ENCODE measurements at regions not wholly inside any gene's neighbourhood (a gene's known extent, or its start where the extent isn't known, plus 50 kb on each side); places are given as distances from the start of the nearest gene placed in this dataset.

DNA sequence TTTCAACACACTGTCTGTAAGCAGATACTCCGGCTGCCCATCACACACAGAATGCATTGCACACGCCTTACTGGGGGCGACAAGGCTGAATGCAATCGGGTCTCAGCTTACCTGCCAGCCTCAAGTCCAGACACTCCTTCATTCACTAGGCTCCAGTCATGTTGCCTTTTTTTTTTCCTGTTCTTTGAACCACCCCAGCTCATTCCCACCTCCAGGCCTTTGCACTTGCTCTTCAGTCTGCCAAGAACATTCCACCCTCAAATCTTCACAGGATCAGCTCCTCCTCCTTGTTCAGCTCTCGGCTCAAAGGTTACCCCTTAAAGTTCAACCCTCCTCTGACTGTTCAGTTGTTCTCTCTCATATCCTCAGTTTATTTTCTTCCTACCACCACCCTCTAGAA, 181.9 kb upstream of the ESRRG start:
- no peak overlapping the region for H3K9ac ChIP-seq (ENCODE audit: low read length in 5 of 5)
- H3K4me3 ChIP-seq (ENCODE audit: low read depth in 1 of 5, low read length in 5 of 5) = no peak overlapping the region
- peaks cover 0 to 4% (median 0%) of the 10 kb centered on the region in 5 donors for H3K4me1 ChIP-seq (ENCODE audit: control insufficient read depth in 5 of 5, insufficient read depth in 5 of 5, low read length in 5 of 5)
- no peak overlapping the region for H3K27ac ChIP-seq (ENCODE audit: low read depth, low read length)
- no peaks in the 10 kb centered on the region for H3K9me3 ChIP-seq (ENCODE audit: control insufficient read depth in 5 of 5, low read length in 5 of 5)
- H3K27me3 ChIP-seq (ENCODE audit: control insufficient read depth in 5 of 5, insufficient read depth in 4 of 5, low read length in 5 of 5) = no peaks in the 10 kb centered on the region
- H3K36me3 ChIP-seq (ENCODE audit: control insufficient read depth in 5 of 5, insufficient read depth in 5 of 5, low read length in 5 of 5) = no peaks in the 10 kb centered on the region

GRCh38 chr1:216904471-216904870, 181.2 kb upstream of the ESRRG start:
- no peak overlapping the region for H3K4me3 ChIP-seq (ENCODE audit: low read depth in 1 of 5, low read length in 5 of 5)
- no peaks in the 10 kb centered on the region for H3K27me3 ChIP-seq (ENCODE audit: control insufficient read depth in 5 of 5, insufficient read depth in 4 of 5, low read length in 5 of 5)
- H3K27ac ChIP-seq (ENCODE audit: low read depth, low read length) = no peak overlapping the region
- H3K9ac ChIP-seq (ENCODE audit: low read length in 5 of 5) = no peak overlapping the region
- no peaks in the 10 kb centered on the region for H3K36me3 ChIP-seq (ENCODE audit: control insufficient read depth in 5 of 5, insufficient read depth in 5 of 5, low read length in 5 of 5)
- H3K9me3 ChIP-seq (ENCODE audit: control insufficient read depth in 5 of 5, low read length in 5 of 5) = no peaks in the 10 kb centered on the region
- peaks cover 0 to 4% (median 0%) of the 10 kb centered on the region in 5 donors for H3K4me1 ChIP-seq (ENCODE audit: control insufficient read depth in 5 of 5, insufficient read depth in 5 of 5, low read length in 5 of 5)

DNA sequence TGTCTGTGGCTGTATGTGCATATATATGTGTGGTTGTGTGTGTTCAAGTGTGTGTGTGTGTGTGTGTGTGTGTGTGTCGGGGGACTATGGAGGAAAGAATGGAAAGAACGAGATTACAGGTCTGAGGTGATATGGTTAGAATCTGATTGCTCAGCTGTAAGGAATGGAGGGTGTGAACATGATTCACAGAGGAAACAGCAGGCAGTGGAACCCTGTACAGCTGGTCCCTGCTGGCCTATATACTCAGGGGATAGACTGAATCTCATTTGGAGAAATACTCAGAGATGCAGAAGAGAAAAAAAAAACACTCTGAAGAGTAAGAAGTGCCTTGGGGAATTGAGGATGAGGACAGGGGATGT, 180.1 kb upstream of the ESRRG start:
- Histone ChIP-seq H3K9me3 (ENCODE audit: control insufficient read depth in 5 of 5, low read length in 5 of 5) (no peaks in the 10 kb centered on the region), H3K36me3 (ENCODE audit: control insufficient read depth in 5 of 5, insufficient read depth in 5 of 5, low read length in 5 of 5) (no peaks in the 10 kb centered on the region), H3K27me3 (ENCODE audit: control insufficient read depth in 5 of 5, insufficient read depth in 4 of 5, low read length in 5 of 5) (no peaks in the 10 kb centered on the region), H3K9ac (ENCODE audit: low read length in 5 of 5) (no peak overlapping the region), H3K27ac (ENCODE audit: low read depth, low read length) (no peak overlapping the region), H3K4me3 (ENCODE audit: low read depth in 1 of 5, low read length in 5 of 5) (no peak overlapping the region), H3K4me1 (ENCODE audit: control insufficient read depth in 5 of 5, insufficient read depth in 5 of 5, low read length in 5 of 5) (peaks cover 0 to 7% (median 0%) of the 10 kb centered on the region in 5 donors)

DNA sequence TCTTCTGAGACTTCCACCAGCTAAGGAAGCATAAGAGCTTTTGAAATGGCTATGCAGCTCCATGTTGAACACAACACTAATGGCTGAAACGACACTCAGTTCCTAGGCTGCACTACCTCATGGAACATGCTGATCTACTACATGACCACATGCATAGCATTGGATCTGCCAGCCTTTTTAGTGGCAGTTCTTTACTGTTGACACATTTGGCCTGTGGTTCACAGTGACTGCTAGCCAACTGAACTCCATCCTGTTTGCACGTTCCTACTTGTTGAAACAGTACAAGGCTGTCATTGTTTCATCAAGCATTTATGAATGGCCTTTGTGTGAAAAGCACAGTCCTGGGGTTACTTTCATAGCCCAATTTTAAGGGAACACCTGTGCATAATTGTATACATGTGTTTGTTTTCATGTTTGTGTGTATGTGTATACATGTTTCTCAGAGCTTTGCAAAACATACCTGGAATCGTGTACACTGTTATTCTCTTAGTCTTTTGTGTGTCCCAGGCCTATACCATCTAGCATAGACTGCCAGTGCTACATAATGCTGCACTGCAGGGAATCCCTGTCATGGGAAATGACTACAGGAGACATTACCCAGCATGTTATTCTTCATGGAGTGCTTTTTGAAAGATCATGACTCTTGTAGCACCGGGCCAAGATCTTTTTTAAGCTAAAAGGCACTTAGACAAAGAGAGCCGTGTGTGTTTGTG, 179.6 kb upstream of the ESRRG start:
- Histone ChIP-seq H3K4me1 (ENCODE audit: control insufficient read depth in 5 of 5, insufficient read depth in 5 of 5, low read length in 5 of 5) (peaks cover 0 to 7% (median 0%) of the 10 kb centered on the region in 5 donors), H3K9ac (ENCODE audit: low read length in 5 of 5) (no peak overlapping the region), H3K4me3 (ENCODE audit: low read depth in 1 of 5, low read length in 5 of 5) (no peak overlapping the region), H3K27me3 (ENCODE audit: control insufficient read depth in 5 of 5, insufficient read depth in 4 of 5, low read length in 5 of 5) (no peaks in the 10 kb centered on the region), H3K36me3 (ENCODE audit: control insufficient read depth in 5 of 5, insufficient read depth in 5 of 5, low read length in 5 of 5) (no peaks in the 10 kb centered on the region), H3K9me3 (ENCODE audit: control insufficient read depth in 5 of 5, low read length in 5 of 5) (no peaks in the 10 kb centered on the region), H3K27ac (ENCODE audit: low read depth, low read length) (no peak overlapping the region)

DNA sequence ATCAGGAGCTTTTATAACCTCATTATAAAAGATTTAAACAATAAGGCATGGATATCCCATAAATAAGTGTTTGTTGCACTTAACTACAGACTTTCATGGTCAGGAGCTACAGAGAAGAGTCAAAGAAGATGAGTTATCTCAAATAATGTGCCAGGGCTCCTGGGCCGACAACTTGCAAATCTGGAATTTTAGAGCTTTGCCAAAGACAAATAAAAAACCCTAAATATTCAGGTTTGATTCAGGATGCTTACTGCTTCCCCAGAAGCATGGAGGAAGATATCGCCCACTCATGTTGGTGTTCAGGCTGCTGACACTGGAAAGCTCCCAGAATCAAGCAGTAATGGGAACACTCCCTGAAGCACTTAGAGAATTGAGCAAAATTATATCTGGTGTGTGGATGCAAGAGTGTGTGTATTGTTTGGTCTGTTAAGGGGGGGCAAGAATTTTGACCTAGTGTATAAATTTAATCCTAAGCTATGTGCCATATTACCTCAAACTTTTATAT, 176.9 kb upstream of the ESRRG start:
- Histone ChIP-seq H3K4me1 (ENCODE audit: control insufficient read depth in 5 of 5, insufficient read depth in 5 of 5, low read length in 5 of 5) (peaks cover 0 to 7% (median 0%) of the 10 kb centered on the region in 5 donors), H3K27ac (ENCODE audit: low read depth, low read length) (no peak overlapping the region), H3K36me3 (ENCODE audit: control insufficient read depth in 5 of 5, insufficient read depth in 5 of 5, low read length in 5 of 5) (no peaks in the 10 kb centered on the region), H3K4me3 (ENCODE audit: low read depth in 1 of 5, low read length in 5 of 5) (no peak overlapping the region), H3K27me3 (ENCODE audit: control insufficient read depth in 5 of 5, insufficient read depth in 4 of 5, low read length in 5 of 5) (no peaks in the 10 kb centered on the region), H3K9me3 (ENCODE audit: control insufficient read depth in 5 of 5, low read length in 5 of 5) (no peaks in the 10 kb centered on the region), H3K9ac (ENCODE audit: low read length in 5 of 5) (no peak overlapping the region)

DNA sequence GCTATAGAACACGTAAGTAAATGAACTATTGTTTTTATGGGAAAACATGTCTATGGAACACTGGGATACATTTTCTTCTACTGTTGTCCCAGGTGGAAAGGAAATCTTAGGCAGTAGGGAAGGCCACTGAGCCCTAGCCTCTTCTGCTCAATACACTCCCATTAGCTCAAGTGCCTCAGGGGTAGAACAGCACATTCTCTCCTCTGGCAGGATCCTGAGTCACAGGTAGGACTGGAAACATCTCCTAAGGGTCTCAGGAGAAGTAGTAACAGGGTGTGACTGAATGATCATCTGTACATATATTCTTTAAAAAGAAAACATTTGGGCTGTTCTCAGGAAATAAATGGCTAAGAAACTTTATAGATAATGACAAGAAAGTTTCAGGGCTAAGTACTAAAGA, 175.6 kb upstream of the ESRRG start:
- H3K36me3 ChIP-seq (ENCODE audit: control insufficient read depth in 5 of 5, insufficient read depth in 5 of 5, low read length in 5 of 5) = no peaks in the 10 kb centered on the region
- no peak overlapping the region for H3K9ac ChIP-seq (ENCODE audit: low read length in 5 of 5)
- H3K27ac ChIP-seq (ENCODE audit: low read depth, low read length) = no peak overlapping the region
- no peak overlapping the region for H3K4me3 ChIP-seq (ENCODE audit: low read depth in 1 of 5, low read length in 5 of 5)
- peaks cover 0 to 7% (median 0%) of the 10 kb centered on the region in 5 donors for H3K4me1 ChIP-seq (ENCODE audit: control insufficient read depth in 5 of 5, insufficient read depth in 5 of 5, low read length in 5 of 5)
- no peaks in the 10 kb centered on the region for H3K9me3 ChIP-seq (ENCODE audit: control insufficient read depth in 5 of 5, low read length in 5 of 5)
- no peaks in the 10 kb centered on the region for H3K27me3 ChIP-seq (ENCODE audit: control insufficient read depth in 5 of 5, insufficient read depth in 4 of 5, low read length in 5 of 5)

- H3K36me3 ChIP-seq (ENCODE audit: control insufficient read depth in 5 of 5, insufficient read depth in 5 of 5, low read length in 5 of 5) = no peaks in the 10 kb centered on the region
- H3K27ac ChIP-seq (ENCODE audit: low read depth, low read length) = no peak overlapping the region
- no peak overlapping the region for H3K9ac ChIP-seq (ENCODE audit: low read length in 5 of 5)
- H3K27me3 ChIP-seq (ENCODE audit: control insufficient read depth in 5 of 5, insufficient read depth in 4 of 5, low read length in 5 of 5) = no peaks in the 10 kb centered on the region
- no peaks in the 10 kb centered on the region for H3K9me3 ChIP-seq (ENCODE audit: control insufficient read depth in 5 of 5, low read length in 5 of 5)
- H3K4me1 ChIP-seq (ENCODE audit: control insufficient read depth in 5 of 5, insufficient read depth in 5 of 5, low read length in 5 of 5) = peaks cover 0 to 3% (median 0%) of the 10 kb centered on the region in 5 donors
- no peak overlapping the region for H3K4me3 ChIP-seq (ENCODE audit: low read depth in 1 of 5, low read length in 5 of 5)
Observed at GRCh38 chr1:216896146-216896545, 172.9 kb upstream of the ESRRG start.

GRCh38 chr1:216894494-216894893, 171.3 kb upstream of the ESRRG start:
- Histone ChIP-seq H3K27ac (ENCODE audit: low read depth, low read length) (no peak overlapping the region), H3K9ac (ENCODE audit: low read length in 5 of 5) (no peak overlapping the region), H3K9me3 (ENCODE audit: control insufficient read depth in 5 of 5, low read length in 5 of 5) (no peaks in the 10 kb centered on the region), H3K27me3 (ENCODE audit: control insufficient read depth in 5 of 5, insufficient read depth in 4 of 5, low read length in 5 of 5) (no peaks in the 10 kb centered on the region), H3K4me3 (ENCODE audit: low read depth in 1 of 5, low read length in 5 of 5) (no peak overlapping the region), H3K36me3 (ENCODE audit: control insufficient read depth in 5 of 5, insufficient read depth in 5 of 5, low read length in 5 of 5) (no peaks in the 10 kb centered on the region), H3K4me1 (ENCODE audit: control insufficient read depth in 5 of 5, insufficient read depth in 5 of 5, low read length in 5 of 5) (peaks cover 0 to 3% (median 0%) of the 10 kb centered on the region in 5 donors)

DNA sequence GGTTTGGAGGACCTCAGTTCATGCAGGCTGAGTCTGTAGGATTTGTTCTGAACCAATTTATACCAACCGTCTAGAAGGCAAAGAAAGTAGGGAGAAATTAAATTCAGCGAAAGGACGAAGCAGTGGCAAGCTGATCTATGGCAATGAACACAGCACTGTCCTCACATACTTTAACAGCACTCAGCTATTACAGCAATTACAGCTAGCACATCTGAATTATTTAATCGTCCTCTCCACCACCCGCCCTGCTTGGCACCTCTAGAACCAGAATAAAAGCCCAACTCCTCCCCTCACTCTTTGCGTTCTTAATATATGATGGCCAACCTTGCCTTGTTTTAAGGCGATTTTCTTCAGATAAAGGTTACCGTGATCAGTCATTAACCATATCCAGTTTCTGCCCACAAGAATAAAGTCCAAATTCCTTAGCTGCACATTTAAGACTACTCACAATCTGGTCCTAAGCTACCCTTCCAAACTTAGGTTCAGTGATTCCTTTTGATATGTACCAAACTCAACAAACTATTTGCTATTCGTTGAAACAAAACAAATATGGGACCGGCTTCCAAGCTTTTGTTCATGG, 169.4 kb upstream of the ESRRG start:
- no peaks in the 10 kb centered on the region for H3K4me1 ChIP-seq (ENCODE audit: control insufficient read depth in 5 of 5, insufficient read depth in 5 of 5, low read length in 5 of 5)
- H3K9ac ChIP-seq (ENCODE audit: low read length in 5 of 5) = no peak overlapping the region
- H3K27ac ChIP-seq (ENCODE audit: low read depth, low read length) = no peak overlapping the region
- no peaks in the 10 kb centered on the region for H3K36me3 ChIP-seq (ENCODE audit: control insufficient read depth in 5 of 5, insufficient read depth in 5 of 5, low read length in 5 of 5)
- no peaks in the 10 kb centered on the region for H3K9me3 ChIP-seq (ENCODE audit: control insufficient read depth in 5 of 5, low read length in 5 of 5)
- no peak overlapping the region for H3K4me3 ChIP-seq (ENCODE audit: low read depth in 1 of 5, low read length in 5 of 5)
- H3K27me3 ChIP-seq (ENCODE audit: control insufficient read depth in 5 of 5, insufficient read depth in 4 of 5, low read length in 5 of 5) = no peaks in the 10 kb centered on the region

- Histone ChIP-seq H3K4me3 (ENCODE audit: low read depth in 1 of 5, low read length in 5 of 5) (no peak overlapping the region), H3K9ac (ENCODE audit: low read length in 5 of 5) (no peak overlapping the region), H3K9me3 (ENCODE audit: control insufficient read depth in 5 of 5, low read length in 5 of 5) (no peaks in the 10 kb centered on the region), H3K27ac (ENCODE audit: low read depth, low read length) (no peak overlapping the region), H3K27me3 (ENCODE audit: control insufficient read depth in 5 of 5, insufficient read depth in 4 of 5, low read length in 5 of 5) (no peaks in the 10 kb centered on the region), H3K4me1 (ENCODE audit: control insufficient read depth in 5 of 5, insufficient read depth in 5 of 5, low read length in 5 of 5) (no peaks in the 10 kb centered on the region), H3K36me3 (ENCODE audit: control insufficient read depth in 5 of 5, insufficient read depth in 5 of 5, low read length in 5 of 5) (no peaks in the 10 kb centered on the region)
Observed at GRCh38 chr1:216890871-216891270, 167.6 kb upstream of the ESRRG start.
